ENCODE measurements at regions not wholly inside any gene's neighbourhood (a gene's known extent, or its start where the extent isn't known, plus 50 kb on each side); places are given as distances from the start of the nearest gene placed in this dataset.

- WGBS = 83% methylated on average over 7 of the region's 7 CpGs
- no peaks in the 10 kb centered on the region for H3K36me3 ChIP-seq (ENCODE audit: insufficient read depth)
- H3K4me3 ChIP-seq (ENCODE audit: low read depth, low read length) = no peak overlapping the region
- H3K4me1 ChIP-seq (ENCODE audit: insufficient read depth) = no peaks in the 10 kb centered on the region
- no peak for DNase-seq (ENCODE audit: extremely low spot score)
- H3K27ac ChIP-seq (ENCODE audit: low read depth) = no peak overlapping the region
Observed at GRCh38 chr1:163523375-163524029, 201.7 kb downstream of the NUF2 start.

- H3K4me3 ChIP-seq (ENCODE audit: low read depth, low read length) = no peak overlapping the region
- H3K36me3 ChIP-seq (ENCODE audit: insufficient read depth) = no peaks in the 10 kb centered on the region
- no peak for DNase-seq (ENCODE audit: extremely low spot score)
- WGBS = 47% methylated on average over 2 of the region's 2 CpGs
- no peaks in the 10 kb centered on the region for H3K4me1 ChIP-seq (ENCODE audit: insufficient read depth)
- H3K27ac ChIP-seq (ENCODE audit: low read depth) = no peak overlapping the region
Observed at GRCh38 chr1:163528710-163529348, 207.1 kb downstream of the NUF2 start.

- no peak for DNase-seq (ENCODE audit: extremely low spot score)
- no peak overlapping the region for H3K4me3 ChIP-seq (ENCODE audit: low read depth, low read length)
- 86% methylated on average over 2 of the region's 2 CpGs for WGBS
- H3K36me3 ChIP-seq (ENCODE audit: insufficient read depth) = no peaks in the 10 kb centered on the region
- H3K4me1 ChIP-seq (ENCODE audit: insufficient read depth) = no peaks in the 10 kb centered on the region
- no peak overlapping the region for H3K27ac ChIP-seq (ENCODE audit: low read depth)
Observed at GRCh38 chr1:163531345-163531744, 209.6 kb downstream of the NUF2 start.

GRCh38 chr1:163535401-163535800 is 213.6 kb downstream of the NUF2 start:
- no peaks in the 10 kb centered on the region for H3K36me3 ChIP-seq (ENCODE audit: insufficient read depth)
- 81% methylated on average over 5 of the region's 5 CpGs for WGBS
- no peak overlapping the region for H3K4me3 ChIP-seq (ENCODE audit: low read depth, low read length)
- H3K4me1 ChIP-seq (ENCODE audit: insufficient read depth) = no peaks in the 10 kb centered on the region
- H3K27ac ChIP-seq (ENCODE audit: low read depth) = no peak overlapping the region
- no peak for DNase-seq (ENCODE audit: extremely low spot score)

GRCh38 chr1:163535807-163536206 is 214.1 kb downstream of the NUF2 start:
- no peak overlapping the region for H3K4me3 ChIP-seq (ENCODE audit: low read depth, low read length)
- H3K36me3 ChIP-seq (ENCODE audit: insufficient read depth) = no peaks in the 10 kb centered on the region
- H3K27ac ChIP-seq (ENCODE audit: low read depth) = no peak overlapping the region
- WGBS = 65% methylated on average over 3 of the region's 3 CpGs
- H3K4me1 ChIP-seq (ENCODE audit: insufficient read depth) = no peaks in the 10 kb centered on the region
- no peak for DNase-seq (ENCODE audit: extremely low spot score)

- Histone ChIP-seq H3K4me1 (ENCODE audit: insufficient read depth) (no peaks in the 10 kb centered on the region), H3K36me3 (ENCODE audit: insufficient read depth) (no peaks in the 10 kb centered on the region), H3K4me3 (ENCODE audit: low read depth, low read length) (no peak overlapping the region), H3K27ac (ENCODE audit: low read depth) (no peak overlapping the region)
- WGBS = 60% methylated on average over 1 of the region's 1 CpG
- no peak for DNase-seq (ENCODE audit: extremely low spot score)
Observed at GRCh38 chr1:163537809-163538208, 216.1 kb downstream of the NUF2 start.

GRCh38 chr1:163538667-163539066 is 216.9 kb downstream of the NUF2 start:
- H3K27ac ChIP-seq (ENCODE audit: low read depth) = no peak overlapping the region
- WGBS = 19% methylated on average over 4 of the region's 4 CpGs
- no peak overlapping the region for H3K4me3 ChIP-seq (ENCODE audit: low read depth, low read length)
- no peaks in the 10 kb centered on the region for H3K36me3 ChIP-seq (ENCODE audit: insufficient read depth)
- H3K4me1 ChIP-seq (ENCODE audit: insufficient read depth) = no peaks in the 10 kb centered on the region
- peak; percentile 88 for DNase-seq (ENCODE audit: extremely low spot score)

- 79% methylated on average over 2 of the region's 2 CpGs for WGBS
- no peak for DNase-seq (ENCODE audit: extremely low spot score)
Observed at GRCh38 chr1:163540727-163541126, 219.0 kb downstream of the NUF2 start.

GRCh38 chr1:163544441-163544840 is 222.7 kb downstream of the NUF2 start:
- Histone ChIP-seq H3K4me3 (ENCODE audit: low read depth, low read length) (no peak overlapping the region), H3K4me1 (ENCODE audit: insufficient read depth) (no peaks in the 10 kb centered on the region), H3K27ac (ENCODE audit: low read depth) (no peak overlapping the region), H3K36me3 (ENCODE audit: insufficient read depth) (no peaks in the 10 kb centered on the region)
- 93% methylated on average over 3 of the region's 3 CpGs for WGBS
- no peak for DNase-seq (ENCODE audit: extremely low spot score)

More at GRCh38 chr1:163540727-163541126, 219.0 kb downstream of the NUF2 start:
- Histone ChIP-seq H3K36me3 (ENCODE audit: insufficient read depth) (no peaks in the 10 kb centered on the region), H3K4me3 (ENCODE audit: low read depth, low read length) (no peak overlapping the region), H3K4me1 (ENCODE audit: insufficient read depth) (no peaks in the 10 kb centered on the region), H3K27ac (ENCODE audit: low read depth) (no peak overlapping the region)

- no peak overlapping the region for H3K27ac ChIP-seq (ENCODE audit: low read depth)
- no peaks in the 10 kb centered on the region for H3K4me1 ChIP-seq (ENCODE audit: insufficient read depth)
- no peak for DNase-seq (ENCODE audit: extremely low spot score)
- no peak overlapping the region for H3K4me3 ChIP-seq (ENCODE audit: low read depth, low read length)
- 73% methylated on average over 3 of the region's 3 CpGs for whole genome bisulfite sequencing
- H3K36me3 ChIP-seq (ENCODE audit: insufficient read depth) = no peaks in the 10 kb centered on the region
Observed at GRCh38 chr1:163558162-163558561, 236.4 kb downstream of the NUF2 start.

- no peak overlapping the region for H3K4me3 ChIP-seq (ENCODE audit: low read depth, low read length)
- WGBS = 65% methylated on average over 3 of the region's 3 CpGs
- DNase-seq (ENCODE audit: extremely low spot score) = no peak
Observed at GRCh38 chr1:163561580-163562295, 240.0 kb downstream of the NUF2 start.

GRCh38 chr1:163562355-163562754 is 240.6 kb downstream of the NUF2 start:
- no peaks in the 10 kb centered on the region for H3K36me3 ChIP-seq (ENCODE audit: insufficient read depth)
- no peak overlapping the region for H3K4me3 ChIP-seq (ENCODE audit: low read depth, low read length)
- no peak overlapping the region for H3K27ac ChIP-seq (ENCODE audit: low read depth)
- no peaks in the 10 kb centered on the region for H3K4me1 ChIP-seq (ENCODE audit: insufficient read depth)
- WGBS = 92% methylated on average over 2 of the region's 2 CpGs
- DNase-seq (ENCODE audit: extremely low spot score) = no peak

More at GRCh38 chr1:163561580-163562295, 240.0 kb downstream of the NUF2 start:
- H3K36me3 ChIP-seq (ENCODE audit: insufficient read depth) = no peaks in the 10 kb centered on the region
- H3K4me1 ChIP-seq (ENCODE audit: insufficient read depth) = no peaks in the 10 kb centered on the region
- no peak overlapping the region for H3K27ac ChIP-seq (ENCODE audit: low read depth)

- H3K36me3 ChIP-seq (ENCODE audit: insufficient read depth) = no peaks in the 10 kb centered on the region
- no peak for DNase-seq (ENCODE audit: extremely low spot score)
- no peak overlapping the region for H3K27ac ChIP-seq (ENCODE audit: low read depth)
- H3K4me1 ChIP-seq (ENCODE audit: insufficient read depth) = no peaks in the 10 kb centered on the region
- no peak overlapping the region for H3K4me3 ChIP-seq (ENCODE audit: low read depth, low read length)
- 67% methylated on average over 3 of the region's 3 CpGs for WGBS
Observed at GRCh38 chr1:163565166-163565565, 243.4 kb downstream of the NUF2 start.

- Histone ChIP-seq H3K4me1 (ENCODE audit: insufficient read depth) (no peaks in the 10 kb centered on the region), H3K27ac (ENCODE audit: low read depth) (no peak overlapping the region), H3K36me3 (ENCODE audit: insufficient read depth) (no peaks in the 10 kb centered on the region), H3K4me3 (ENCODE audit: low read depth, low read length) (no peak overlapping the region)
- DNase-seq (ENCODE audit: extremely low spot score) = no peak
- 61% methylated on average over 4 of the region's 4 CpGs for WGBS
Observed at GRCh38 chr1:163570071-163570470, 248.3 kb downstream of the NUF2 start.
